Peyer's patch (tissue), 4 donors: ENCODE measurements at regions not wholly inside any gene's neighbourhood (a gene's known extent, or its start where the extent isn't known, plus 50 kb on each side); places are given as distances from the start of the nearest gene placed in this dataset.

Experiments
- CTCF ChIP-seq, 6 experiments: fragments of 450-650 bp in 4 of 6; fragments of 200-600 bp in 2 of 6; sonication (generic) in 1 of 6; IDR thresholded peaks; one replicate each; pipeline ENCODE4 v1.5.1; 2017 to 2019; ENCODE audit warnings: antibody characterized with exemption in 6 of 6, mild to moderate bottlenecking in 3 of 6, moderate library complexity in 1 of 6
- POLR2A ChIP-seq, 2 donors: fragments of 450-650 bp; IDR thresholded peaks; one replicate each; pipeline ENCODE4 v1.5.1; 2017; ENCODE audit warnings: antibody characterized with exemption in 2 of 2, mild to moderate bottlenecking in 2 of 2, moderate library complexity in 2 of 2

GRCh38 chr5:74969726-74970125 lies 82.6 kb downstream of the GCNT4 start:
- TF ChIP-seq POLR2A (IDR thresholded peaks at IDR 0.05) = no peak
- TF ChIP-seq CTCF (IDR thresholded peaks at IDR 0.05) = no peak
